AG08396 (cell line): ENCODE measurements at regions not wholly inside any gene's neighbourhood (a gene's known extent, or its start where the extent isn't known, plus 50 kb on each side); places are given as distances from the start of the nearest gene placed in this dataset.

Experiments
- DNase-seq: peaks from one replicate; pipeline ENCODE4 v3.0.0; 2012; ENCODE audit warnings: low spot score, mixed read lengths

GRCh38 chr1:59089036-59089798, 207.7 kb upstream of the FGGY start:
- DNase-seq, result no peak

GRCh38 chr1:59089922-59090457, 206.9 kb upstream of the FGGY start:
- DNase-seq, result no peak

- DNase-seq, result no peak
These were observed 204.8 kb upstream of the FGGY start for GRCh38 chr1:59092126-59092525.

GRCh38 chr1:59094001-59094400, 202.9 kb upstream of the FGGY start:
- DNase-seq, result no peak

- DNase-seq, result no peak
These were observed 200.4 kb upstream of the FGGY start for GRCh38 chr1:59096501-59096900.

GRCh38 chr1:59098655-59099054, 198.2 kb upstream of the FGGY start:
- DNase-seq, result no peak

- DNase-seq, result no peak
These were observed 196.1 kb upstream of the FGGY start for GRCh38 chr1:59100708-59101374.

GRCh38 chr1:59101518-59101917, 195.4 kb upstream of the FGGY start:
- DNase-seq, result no peak

GRCh38 chr1:59103457-59103856, 193.4 kb upstream of the FGGY start:
- DNase-seq, result no peak

- no peak for DNase-seq
These were observed 192.6 kb upstream of the FGGY start for GRCh38 chr1:59104191-59104760.

GRCh38 chr1:59105548-59106507, 191.1 kb upstream of the FGGY start:
- no peak for DNase-seq

GRCh38 chr1:59107516-59107915, 189.4 kb upstream of the FGGY start:
- DNase-seq, result no peak

- no peak for DNase-seq
These were observed 189.0 kb upstream of the FGGY start for GRCh38 chr1:59107916-59108315.

- no peak for DNase-seq
These were observed 188.2 kb upstream of the FGGY start for GRCh38 chr1:59108481-59109317.

GRCh38 chr1:59110271-59110670, 186.6 kb upstream of the FGGY start:
- DNase-seq, result no peak

GRCh38 chr1:59113876-59114457, 182.9 kb upstream of the FGGY start:
- no peak for DNase-seq

- DNase-seq, result no peak
These were observed 181.0 kb upstream of the FGGY start for GRCh38 chr1:59115865-59116264.

GRCh38 chr1:59116920-59117542, 179.9 kb upstream of the FGGY start:
- DNase-seq, result peak; percentile 38

- DNase-seq, result no peak
These were observed 174.4 kb upstream of the FGGY start for GRCh38 chr1:59122527-59122926.

- no peak for DNase-seq
These were observed 173.7 kb upstream of the FGGY start for GRCh38 chr1:59123081-59123681.
